Psoas muscle (tissue), 7 donors: ENCODE measurements at regions not wholly inside any gene's neighbourhood (a gene's known extent, or its start where the extent isn't known, plus 50 kb on each side); places are given as distances from the start of the nearest gene placed in this dataset.

Experiments used
- ATAC-seq, 4 donors: fragments of 200-7000 bp; cut with Tn5 transposase; one replicate each; pipeline ENCODE4 v1.9.1; 2020; ENCODE audit warnings: moderate library complexity in 3 of 4, mild to moderate bottlenecking in 2 of 4
- DNase-seq, 2 donors: peaks; one replicate each; pipeline ENCODE4 v3.0.0-alpha.2; 2020
- H3K27ac ChIP-seq: fragments of 200-600 bp; one replicate; pipeline ENCODE4 v1.8.0; 2022
- H3K27me3 ChIP-seq, 3 donors: fragments of 200-600 bp in 1 of 3; one replicate each; pipeline versions ENCODE4 v1.6.1 to v1.8.0; 2013 to 2022; ENCODE audit warnings: low read length in 2 of 3, mild to moderate bottlenecking in 2 of 3, moderate library complexity in 1 of 3; ENCODE audit not compliant: insufficient read depth in 3 of 3
- H3K36me3 ChIP-seq, 2 donors: fragments of 200-600 bp in 1 of 2; one replicate each; pipeline versions ENCODE4 v1.6.1 to v1.8.0; 2013 to 2022; ENCODE audit warnings: low read depth in 1 of 2, mild to moderate bottlenecking in 1 of 2, moderate library complexity in 1 of 2; ENCODE audit not compliant: insufficient read depth in 1 of 2
- H3K4me1 ChIP-seq: fragments of 200-600 bp; one replicate; pipeline ENCODE4 v1.8.0; 2022
- H3K4me3 ChIP-seq: fragments of 200-600 bp; one replicate; pipeline ENCODE4 v1.8.0; 2022; ENCODE audit warnings: mild to moderate bottlenecking
- H3K9me3 ChIP-seq: fragments of 200-600 bp; one replicate; pipeline ENCODE4 v1.8.0; 2022
- CTCF ChIP-seq: fragments of 200-600 bp; IDR thresholded peaks from one replicate; pipeline ENCODE4 v1.8.0; 2022; ENCODE audit warnings: antibody characterized with exemption
- WGBS, 3 donors: extraction: QIAGEN DNeasy Blood & Tissue Kit; methylation state at CpG; one replicate each; pipeline versions ENCODE4 v1.1.6 to v1.1.7; 2013; 5-methylcytosine and 5-hydroxymethylcytosine counted together
- intact Hi-C, 2 donors: fragments of 100-400 bp; cut with DNase I; formaldehyde crosslinking; loops; one replicate each; pipeline versions ENCODE4 v1.11.0 to v1.14.2; 2022
- donor health status: healthy with polysubstance abuse.
- donor health status: DM: no; HTN: no; CAD: no; lungs with moderate emphysema.
- donor health status: Bipolar disorder and iron deficiency.
- donor health status: healthy.
- donor health status: DM: yes; HTN: yes; CAD: no.
- donor health status: DM: no; HTN: no; CAD: no.
- donor health status: DM: yes; HTN: yes; CAD: no.

- no peak overlapping the region for H3K4me3 ChIP-seq
- intact Hi-C loops: loop anchor here in 1 of 2 donors (10.0 kb wide), 1 partner anchor 1047 kb away; no protein-coding TSS in a partner anchor
- H3K36me3 ChIP-seq: no peaks in the 10 kb centered on the region
- no peak overlapping the region for H3K27ac ChIP-seq
- TF ChIP-seq CTCF: no peak
- no peak for ATAC-seq
- H3K4me1 ChIP-seq: no peaks in the 10 kb centered on the region
- no peak for DNase-seq
- no peaks in the 10 kb centered on the region for H3K9me3 ChIP-seq
- 55 to 64% (median 59%) methylated on average over 3 of the region's 3 CpGs for WGBS, 3 donors
- no peaks in the 10 kb centered on the region for H3K27me3 ChIP-seq
Measured at GRCh38 chr11:81647374-81647773, 1086.3 kb downstream of the FAM181B start.

- 55 to 70% (median 61%) methylated on average over 1 of the region's 1 CpG for WGBS, 3 donors
- no peak for ATAC-seq
Measured at GRCh38 chr11:81644239-81644840, 1089.3 kb downstream of the FAM181B start.

GRCh38 chr11:81634483-81634882 is 1099.2 kb downstream of the FAM181B start:
- WGBS, 3 donors: 87 to 93% (median 92%) methylated on average over 7 of the region's 7 CpGs
- Histone ChIP-seq H3K4me1 (no peaks in the 10 kb centered on the region), H3K36me3 (no peaks in the 10 kb centered on the region), H3K4me3 (no peak overlapping the region), H3K27me3 (no peaks in the 10 kb centered on the region), H3K27ac (no peak overlapping the region), H3K9me3 (no peaks in the 10 kb centered on the region)
- DNase-seq: no peak
- intact Hi-C loops: no loop called here
- no peak for TF ChIP-seq CTCF
- no peak for ATAC-seq

More at GRCh38 chr11:81644239-81644840, 1089.3 kb downstream of the FAM181B start:
- no peaks in the 10 kb centered on the region for H3K4me1 ChIP-seq
- no peak for DNase-seq
- H3K36me3 ChIP-seq: no peaks in the 10 kb centered on the region
- no peak overlapping the region for H3K27ac ChIP-seq
- H3K27me3 ChIP-seq: no peaks in the 10 kb centered on the region
- intact Hi-C loops: loop anchor here in 1 of 2 donors (10.0 kb wide), 1 partner anchor 1050 kb away; no protein-coding TSS in a partner anchor
- no peak overlapping the region for H3K4me3 ChIP-seq
- TF ChIP-seq CTCF: peak; percentile 33
- H3K9me3 ChIP-seq: no peaks in the 10 kb centered on the region

- H3K9me3 ChIP-seq: no peaks in the 10 kb centered on the region
- no peak for TF ChIP-seq CTCF
- H3K27me3 ChIP-seq: no peaks in the 10 kb centered on the region
- no peaks in the 10 kb centered on the region for H3K36me3 ChIP-seq
- DNase-seq (no peak), ATAC-seq (no peak)
- H3K27ac ChIP-seq: no peak overlapping the region
- no peaks in the 10 kb centered on the region for H3K4me1 ChIP-seq
- intact Hi-C loops: no loop called here
- 53 to 64% (median 57%) methylated on average over 1 of the region's 1 CpG for WGBS, 3 donors
- no peak overlapping the region for H3K4me3 ChIP-seq
Measured at GRCh38 chr11:81602508-81602907, 1131.2 kb downstream of the FAM181B start.

- Histone ChIP-seq H3K4me1 (no peaks in the 10 kb centered on the region), H3K27ac (no peak overlapping the region), H3K36me3 (no peaks in the 10 kb centered on the region), H3K9me3 (no peaks in the 10 kb centered on the region), H3K27me3 (peaks cover 0 to 2% (median 0%) of the 10 kb centered on the region in 3 donors), H3K4me3 (no peak overlapping the region)
- DNase-seq (no peak), ATAC-seq (no peak)
- 59 to 64% (median 62%) methylated on average over 2 of the region's 2 CpGs for WGBS, 3 donors
- no peak for TF ChIP-seq CTCF
- intact Hi-C loops: no loop called here
Measured at GRCh38 chr11:81596704-81597103, 1137.0 kb downstream of the FAM181B start.
